CD4-positive, alpha-beta T cell (primary cell): ENCODE measurements at regions not wholly inside any gene's neighbourhood (a gene's known extent, or its start where the extent isn't known, plus 50 kb on each side); places are given as distances from the start of the nearest gene placed in this dataset.

Experiments
- ATAC-seq: fragments of 200-7000 bp; cut with Tn5 transposase; one replicate; pipeline ENCODE4 v1.10.0; 2022; ENCODE audit warnings: mild to moderate bottlenecking; ENCODE audit not compliant: poor library complexity
- CTCF ChIA-PET: fragments of 350-600 bp; sonication (Branson Sonifier 250); formaldehyde crosslinking; loops from one replicate; lab custom pipeline; 2021; ENCODE audit warnings: antibody characterized with exemption, inconsistent platforms; lab: Charles Lee
- POLR2A ChIA-PET: fragments of 350-600 bp; sonication (Branson Sonifier 250); formaldehyde crosslinking; loops from one replicate; lab custom pipeline; 2021; ENCODE audit warnings: antibody characterized with exemption, inconsistent platforms; lab: Charles Lee
- DNase-seq, 14 experiments: peaks; one replicate each; pipeline ENCODE4 v3.0.0-alpha.2; 2013 to 2020; ENCODE audit warnings: mixed read lengths in 2 of 14
- H3K27ac ChIP-seq, 2 donors: one replicate each; pipeline versions ENCODE4 v1.5.1 to v1.7.0; 2013; ENCODE audit warnings: low read length in 2 of 2, low read depth in 1 of 2, mild to moderate bottlenecking in 1 of 2
- H3K27me3 ChIP-seq, 2 experiments: 1 replicate in 1 of 2; 2 replicates in 1 of 2; pipeline versions ENCODE4 v1.6.1 to v1.7.0; 2013; ENCODE audit warnings: low read length in 2 of 2, control low read depth in 1 of 2, mild to moderate bottlenecking in 1 of 2, moderate library complexity in 1 of 2; ENCODE audit not compliant: insufficient read depth in 2 of 2, control insufficient read depth in 1 of 2
- H3K36me3 ChIP-seq: one replicate; pipeline ENCODE4 v1.6.1; 2013; ENCODE audit warnings: low read length, control low read depth; ENCODE audit not compliant: insufficient read depth
- H3K4me1 ChIP-seq: one replicate; pipeline ENCODE4 v1.6.1; 2013; ENCODE audit warnings: low read length, control low read depth; ENCODE audit not compliant: insufficient read depth
- H3K4me3 ChIP-seq: one replicate; pipeline ENCODE4 v1.5.1; 2013; ENCODE audit warnings: mild to moderate bottlenecking, low read length, moderate library complexity
- H3K9me3 ChIP-seq, 2 experiments: 1 replicate in 1 of 2; 2 replicates in 1 of 2; pipeline versions ENCODE4 v1.6.1 to v1.7.0; 2013; ENCODE audit warnings: low read length in 2 of 2, mild to moderate bottlenecking in 2 of 2, control low read depth in 1 of 2, moderate library complexity in 1 of 2; ENCODE audit not compliant: control insufficient read depth in 1 of 2, insufficient read depth in 1 of 2
- H3K27ac Mint-ChIP-seq: one replicate; pipeline ENCODE4 v1.8.0; 2020; ENCODE audit warnings: mixed read lengths
- H3K27me3 Mint-ChIP-seq: one replicate; pipeline ENCODE4 v1.8.0; 2021; ENCODE audit warnings: mixed read lengths
- H3K36me3 Mint-ChIP-seq: one replicate; pipeline ENCODE4 v1.8.0; 2021; ENCODE audit warnings: low read depth, mixed read lengths
- H3K4me1 Mint-ChIP-seq: one replicate; pipeline ENCODE4 v1.8.0; 2021; ENCODE audit warnings: low read depth, mixed read lengths
- H3K4me3 Mint-ChIP-seq: one replicate; pipeline ENCODE4 v1.8.0; 2020; ENCODE audit warnings: mild to moderate bottlenecking, mixed read lengths
- H3K9me3 Mint-ChIP-seq: one replicate; pipeline ENCODE4 v1.8.0; 2020; ENCODE audit warnings: mixed read lengths
- intact Hi-C, 2 experiments: fragments of 100-400 bp; cut with DNase I in 1 of 2; cut with micrococcal nuclease in 1 of 2; formaldehyde crosslinking; loops; one replicate each; pipeline versions ENCODE4 v1.15.1 to v1.9.0; 2023 to 2025; cut with DNase I, micrococcal nuclease
- TF ChIP-seq, protein P1 (sequence below): fragments of 200-600 bp; IDR thresholded peaks from one replicate; pipeline ENCODE4 v1.8.0; 2022; ENCODE audit warnings: antibody characterized with exemption, mild to moderate bottlenecking

DNA sequence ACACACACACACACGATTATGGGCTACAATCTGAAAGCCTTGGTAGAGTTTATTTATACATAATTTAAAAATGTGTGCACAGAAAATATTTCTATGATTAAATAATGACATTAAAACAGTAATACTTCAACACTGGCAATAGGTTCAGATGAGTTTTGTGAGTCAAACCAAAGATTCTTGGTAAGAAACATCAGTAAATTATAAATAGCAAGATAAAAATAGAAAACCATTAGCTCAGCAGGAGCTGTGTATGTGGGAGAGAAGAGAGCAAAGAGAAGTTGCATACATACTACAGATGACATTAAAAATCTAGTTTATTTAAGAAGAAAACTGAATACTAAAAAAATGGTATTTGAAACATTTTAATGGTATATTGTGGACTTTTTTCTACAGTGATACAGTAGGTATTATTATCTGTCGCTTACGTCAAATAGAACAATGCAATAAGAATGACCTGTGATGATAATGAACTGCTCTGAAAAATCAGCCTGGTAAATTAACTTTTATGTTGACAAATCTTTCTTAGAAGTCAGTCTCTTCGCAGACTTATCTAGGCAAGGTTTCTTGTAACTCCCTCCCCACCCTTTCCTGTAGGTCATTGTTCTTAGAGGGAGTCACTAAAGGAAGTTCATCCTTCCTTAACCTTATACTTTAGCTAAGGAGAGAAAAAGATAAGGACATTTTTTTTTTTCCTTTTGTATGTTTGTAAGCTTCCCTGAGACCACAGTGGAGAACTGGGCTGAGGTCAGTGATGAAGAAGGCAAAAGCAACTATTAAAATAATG is 149.3 kb downstream of the GJA1 start:
- no peaks in the 10 kb centered on the region for H3K4me1 ChIP-seq
- TF ChIP-seq, protein P1, sequence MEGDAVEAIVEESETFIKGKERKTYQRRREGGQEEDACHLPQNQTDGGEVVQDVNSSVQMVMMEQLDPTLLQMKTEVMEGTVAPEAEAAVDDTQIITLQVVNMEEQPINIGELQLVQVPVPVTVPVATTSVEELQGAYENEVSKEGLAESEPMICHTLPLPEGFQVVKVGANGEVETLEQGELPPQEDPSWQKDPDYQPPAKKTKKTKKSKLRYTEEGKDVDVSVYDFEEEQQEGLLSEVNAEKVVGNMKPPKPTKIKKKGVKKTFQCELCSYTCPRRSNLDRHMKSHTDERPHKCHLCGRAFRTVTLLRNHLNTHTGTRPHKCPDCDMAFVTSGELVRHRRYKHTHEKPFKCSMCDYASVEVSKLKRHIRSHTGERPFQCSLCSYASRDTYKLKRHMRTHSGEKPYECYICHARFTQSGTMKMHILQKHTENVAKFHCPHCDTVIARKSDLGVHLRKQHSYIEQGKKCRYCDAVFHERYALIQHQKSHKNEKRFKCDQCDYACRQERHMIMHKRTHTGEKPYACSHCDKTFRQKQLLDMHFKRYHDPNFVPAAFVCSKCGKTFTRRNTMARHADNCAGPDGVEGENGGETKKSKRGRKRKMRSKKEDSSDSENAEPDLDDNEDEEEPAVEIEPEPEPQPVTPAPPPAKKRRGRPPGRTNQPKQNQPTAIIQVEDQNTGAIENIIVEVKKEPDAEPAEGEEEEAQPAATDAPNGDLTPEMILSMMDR = no peak
- H3K36me3 Mint-ChIP-seq = no peaks in the 10 kb centered on the region
- no peaks in the 10 kb centered on the region for H3K9me3 Mint-ChIP-seq
- ATAC-seq (no peak), DNase-seq (no peak)
- ChIA-PET CTCF (no interaction called here), POLR2A (no interaction called here)
- no peak overlapping the region for H3K4me3 ChIP-seq
- H3K4me3 Mint-ChIP-seq = no peak overlapping the region
- no peaks in the 10 kb centered on the region for H3K36me3 ChIP-seq
- H3K27ac ChIP-seq = no peak overlapping the region
- intact Hi-C loops = no loop called here
- no peaks in the 10 kb centered on the region for H3K4me1 Mint-ChIP-seq
- H3K27me3 ChIP-seq = no peaks in the 10 kb centered on the region
- no peak overlapping the region for H3K27ac Mint-ChIP-seq
- H3K27me3 Mint-ChIP-seq = no peaks in the 10 kb centered on the region
- H3K9me3 ChIP-seq = no peaks in the 10 kb centered on the region

DNA sequence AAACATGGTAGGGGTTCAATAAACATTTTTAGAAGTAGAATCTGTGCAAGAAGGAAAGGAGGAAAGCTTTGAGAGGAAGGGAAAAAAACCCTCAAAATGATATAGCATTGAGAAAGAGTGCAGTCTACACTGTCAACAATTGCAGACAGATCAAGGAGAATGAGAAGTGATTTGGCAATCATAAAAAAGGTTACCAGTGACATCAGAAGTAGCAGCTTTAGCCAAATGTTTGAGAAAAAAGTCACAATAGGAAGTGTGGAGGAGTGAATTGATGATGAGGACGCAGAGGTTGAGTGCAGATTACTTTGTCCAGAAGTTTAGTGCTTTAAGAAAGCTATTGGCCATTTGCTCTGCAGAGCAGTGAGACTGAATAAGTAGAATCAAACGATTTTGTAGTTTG is 155.0 kb downstream of the GJA1 start:
- CTCF ChIA-PET = no interaction called here
- POLR2A ChIA-PET = no interaction called here
- Mint-ChIP-seq H3K27ac (no peak overlapping the region), H3K36me3 (no peaks in the 10 kb centered on the region), H3K4me1 (no peaks in the 10 kb centered on the region), H3K27me3 (no peaks in the 10 kb centered on the region), H3K9me3 (no peaks in the 10 kb centered on the region), H3K4me3 (no peak overlapping the region)
- Histone ChIP-seq H3K4me1 (no peaks in the 10 kb centered on the region), H3K9me3 (no peaks in the 10 kb centered on the region), H3K27ac (no peak overlapping the region), H3K4me3 (no peak overlapping the region), H3K36me3 (no peaks in the 10 kb centered on the region), H3K27me3 (no peaks in the 10 kb centered on the region)
- intact Hi-C loops = no loop called here
- ATAC-seq (no peak), DNase-seq (no peak)
- TF ChIP-seq, protein P1 = no peak

DNA sequence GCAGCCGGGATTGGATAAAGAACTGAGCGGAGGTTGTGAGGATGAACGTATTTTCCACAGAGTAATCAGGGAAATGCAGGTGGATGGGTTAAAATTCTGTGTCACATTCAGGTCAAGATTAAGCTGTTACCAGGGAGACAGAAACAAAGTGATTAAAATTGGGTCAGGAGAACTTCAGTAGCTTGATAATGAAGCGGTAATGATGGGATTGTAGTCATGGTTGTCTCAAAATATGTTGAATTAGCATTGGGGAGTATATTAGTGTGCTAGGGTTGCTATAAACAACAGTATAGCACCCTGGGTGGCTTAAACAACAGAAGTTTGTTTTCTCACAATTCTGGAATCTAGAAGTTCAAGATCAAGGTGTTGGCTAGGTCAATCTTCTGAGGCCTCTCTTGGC is 155.5 kb downstream of the GJA1 start:
- Mint-ChIP-seq H3K4me1 (no peaks in the 10 kb centered on the region), H3K27me3 (no peaks in the 10 kb centered on the region), H3K27ac (no peak overlapping the region), H3K9me3 (no peaks in the 10 kb centered on the region), H3K36me3 (no peaks in the 10 kb centered on the region), H3K4me3 (no peak overlapping the region)
- H3K36me3 ChIP-seq = no peaks in the 10 kb centered on the region
- ChIA-PET POLR2A (no interaction called here), CTCF (no interaction called here)
- TF ChIP-seq, protein P1 = no peak
- intact Hi-C loops = no loop called here
- no peak for ATAC-seq
- H3K27ac ChIP-seq = no peak overlapping the region
- H3K4me1 ChIP-seq = no peaks in the 10 kb centered on the region
- H3K27me3 ChIP-seq = no peaks in the 10 kb centered on the region
- DNase-seq = no peak
- no peak overlapping the region for H3K4me3 ChIP-seq
- H3K9me3 ChIP-seq = no peaks in the 10 kb centered on the region
